GM12874 (cell line): ENCODE measurements at regions not wholly inside any gene's neighbourhood (a gene's known extent, or its start where the extent isn't known, plus 50 kb on each side); places are given as distances from the start of the nearest gene placed in this dataset.

ENCODE experiments used
- TF ChIP-seq, protein P1 (sequence below): IDR thresholded peaks from 2 replicates; pipeline ENCODE4 v1.5.1; 2011; ENCODE audit warnings: low read depth, mild to moderate bottlenecking, control low read depth, low read length, moderate library complexity; ENCODE audit not compliant: insufficient read depth

DNA sequence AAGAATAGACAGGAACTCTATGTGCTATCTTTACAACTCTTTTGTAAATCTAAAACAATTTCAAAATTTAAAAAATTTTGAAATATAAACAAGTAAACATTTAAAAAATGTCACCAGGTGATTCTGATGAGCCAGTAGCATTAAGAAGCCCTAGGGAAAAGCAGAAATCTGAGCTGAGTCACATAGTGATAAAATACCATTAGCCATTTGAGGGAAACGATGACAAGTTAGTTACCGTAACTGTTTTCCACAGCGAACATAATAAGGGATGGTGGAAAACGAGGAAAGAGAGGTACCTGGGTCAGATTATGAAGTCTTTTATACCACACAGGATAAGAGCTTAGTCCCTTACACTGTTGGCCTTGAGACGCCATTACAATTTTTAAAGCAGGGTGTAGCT, 55.5 kb downstream of the PRR15 start:
- TF ChIP-seq, protein P1, sequence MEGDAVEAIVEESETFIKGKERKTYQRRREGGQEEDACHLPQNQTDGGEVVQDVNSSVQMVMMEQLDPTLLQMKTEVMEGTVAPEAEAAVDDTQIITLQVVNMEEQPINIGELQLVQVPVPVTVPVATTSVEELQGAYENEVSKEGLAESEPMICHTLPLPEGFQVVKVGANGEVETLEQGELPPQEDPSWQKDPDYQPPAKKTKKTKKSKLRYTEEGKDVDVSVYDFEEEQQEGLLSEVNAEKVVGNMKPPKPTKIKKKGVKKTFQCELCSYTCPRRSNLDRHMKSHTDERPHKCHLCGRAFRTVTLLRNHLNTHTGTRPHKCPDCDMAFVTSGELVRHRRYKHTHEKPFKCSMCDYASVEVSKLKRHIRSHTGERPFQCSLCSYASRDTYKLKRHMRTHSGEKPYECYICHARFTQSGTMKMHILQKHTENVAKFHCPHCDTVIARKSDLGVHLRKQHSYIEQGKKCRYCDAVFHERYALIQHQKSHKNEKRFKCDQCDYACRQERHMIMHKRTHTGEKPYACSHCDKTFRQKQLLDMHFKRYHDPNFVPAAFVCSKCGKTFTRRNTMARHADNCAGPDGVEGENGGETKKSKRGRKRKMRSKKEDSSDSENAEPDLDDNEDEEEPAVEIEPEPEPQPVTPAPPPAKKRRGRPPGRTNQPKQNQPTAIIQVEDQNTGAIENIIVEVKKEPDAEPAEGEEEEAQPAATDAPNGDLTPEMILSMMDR = no peak

DNA sequence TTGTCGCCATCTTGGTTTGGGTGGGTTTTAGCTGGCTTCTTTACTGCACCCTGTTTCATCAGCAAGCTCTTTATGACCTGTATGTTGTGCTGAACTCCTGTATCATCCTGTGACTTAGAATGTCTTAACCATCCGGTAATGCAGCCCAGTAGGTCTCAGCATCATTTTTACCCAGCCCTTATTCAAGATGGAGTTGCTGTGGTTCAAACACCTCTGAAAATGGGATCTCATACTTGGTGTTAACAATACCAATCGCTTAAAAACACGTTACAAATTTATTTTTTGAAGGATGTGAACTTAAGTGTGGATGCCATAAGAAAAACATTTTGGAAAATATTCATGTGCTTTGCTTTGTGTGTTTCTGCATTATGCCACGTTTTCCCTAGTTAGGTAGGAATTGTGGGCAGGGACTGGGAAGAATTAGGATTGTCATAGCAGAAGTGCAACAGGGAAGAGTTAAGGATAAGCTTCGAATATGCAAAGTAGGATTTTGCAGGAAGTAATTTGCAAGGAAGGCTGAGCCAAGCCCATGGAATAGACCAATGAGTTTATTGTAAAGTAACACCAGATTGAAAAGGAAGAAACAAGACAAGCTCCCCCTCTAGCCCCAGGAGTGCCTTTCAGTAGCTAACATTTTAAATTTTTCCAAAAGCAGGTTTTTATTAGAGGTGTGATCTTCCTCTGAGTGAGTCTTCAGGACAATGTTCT, 56.4 kb downstream of the PRR15 start:
- TF ChIP-seq, protein P1 = no peak

DNA sequence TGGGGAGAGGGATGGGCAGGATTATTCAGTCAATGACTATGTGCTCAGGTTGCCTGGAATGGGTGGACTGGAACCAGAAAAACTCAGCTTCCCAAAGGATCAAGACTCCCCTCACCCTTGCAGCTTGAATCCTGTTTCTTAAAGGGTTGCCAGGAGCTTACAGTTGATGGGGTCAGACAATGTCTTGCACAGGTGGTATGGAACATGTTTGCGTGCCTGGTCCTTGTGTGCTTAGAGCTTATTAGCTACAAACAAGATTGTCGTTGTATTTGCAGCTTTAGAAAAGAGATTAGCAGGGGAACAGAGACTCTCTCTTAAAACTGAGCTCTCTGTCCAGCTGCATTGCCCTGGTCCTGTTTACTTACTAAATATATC, 56.9 kb downstream of the PRR15 start:
- TF ChIP-seq, protein P1 = no peak

DNA sequence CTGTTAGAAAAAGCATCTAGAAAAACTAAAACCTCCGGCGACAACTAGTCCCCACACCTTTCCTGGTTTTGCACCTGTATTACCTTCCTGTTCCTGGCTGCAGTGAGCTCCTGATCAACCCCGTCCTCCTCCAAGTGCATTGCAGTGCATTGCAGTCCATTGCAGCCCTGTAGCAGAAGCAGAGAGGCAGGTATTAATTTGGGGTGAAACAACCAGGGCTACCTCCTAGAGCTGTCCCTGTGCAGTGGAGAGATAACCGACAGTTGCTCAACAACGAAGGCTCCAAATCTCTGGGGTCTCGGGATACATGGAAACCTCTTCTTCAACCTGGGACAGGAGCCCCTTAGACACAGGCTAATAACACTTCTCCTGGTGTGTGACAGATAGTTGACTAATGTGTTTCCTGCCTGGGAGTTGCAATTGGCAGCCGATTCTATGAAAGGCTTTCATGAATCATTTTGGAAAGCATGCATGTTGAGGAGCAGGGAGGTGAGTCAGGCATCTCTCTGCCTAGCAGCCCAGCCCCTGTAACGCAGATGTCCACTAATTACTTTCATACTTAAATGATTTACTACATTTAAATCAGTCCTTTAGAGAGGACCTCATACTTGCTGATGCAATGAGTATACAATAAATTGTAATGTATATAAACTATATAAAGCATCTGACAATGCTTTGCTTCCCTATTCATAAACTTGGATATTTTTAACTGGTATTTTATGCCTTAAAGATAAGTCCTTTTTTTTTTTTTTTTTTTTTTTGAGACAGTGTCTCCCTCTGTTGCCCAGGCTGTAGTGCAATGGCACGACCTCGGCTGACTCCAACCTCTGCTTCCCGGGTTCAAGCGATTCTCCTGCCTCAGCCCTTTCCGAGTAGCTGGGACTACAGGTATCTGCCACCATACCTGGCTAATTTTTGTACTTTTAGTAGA, 59.0 kb downstream of the PRR15 start:
- TF ChIP-seq, protein P1 = no peak

- TF ChIP-seq, protein P1 = no peak
Measured at GRCh38 chr7:29623973-29624372, 60.3 kb downstream of the PRR15 start.

DNA sequence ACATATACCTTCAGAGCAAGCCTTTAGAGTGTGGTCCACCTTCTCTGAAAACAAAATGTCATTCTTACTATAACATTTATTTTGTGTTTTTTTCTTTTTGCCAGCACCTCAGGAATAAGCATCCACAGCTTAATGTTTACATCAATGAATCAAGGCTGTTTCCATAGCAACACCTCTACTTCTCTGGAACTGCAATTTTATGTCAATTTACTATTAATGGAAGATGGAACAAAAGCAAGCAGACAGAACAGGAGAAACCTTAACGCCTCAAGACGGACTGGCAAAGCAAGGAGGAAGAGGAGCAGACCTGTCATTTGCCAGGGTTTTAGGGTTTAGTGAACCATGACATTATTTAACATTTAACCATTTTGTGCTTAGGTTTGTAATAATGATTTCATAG, 63.1 kb downstream of the PRR15 start:
- TF ChIP-seq, protein P1 = no peak

GRCh38 chr7:29627631-29628030, 64.0 kb downstream of the PRR15 start:
- TF ChIP-seq, protein P1 = no peak
